GM12875 (cell line): ENCODE measurements at regions not wholly inside any gene's neighbourhood (a gene's known extent, or its start where the extent isn't known, plus 50 kb on each side); places are given as distances from the start of the nearest gene placed in this dataset.

Source experiments
- H3K4me3 ChIP-seq: one replicate; pipeline ENCODE4 v1.5.1; 2011; ENCODE audit warnings: low read depth, low read length, control low read depth
- TF ChIP-seq, protein P1 (sequence below): IDR thresholded peaks from 2 replicates; pipeline ENCODE4 v1.5.1; 2011; ENCODE audit warnings: low read depth, mild to moderate bottlenecking, control low read depth, inconsistent platforms, low read length, moderate library complexity, borderline replicate concordance; ENCODE audit not compliant: insufficient read depth

DNA sequence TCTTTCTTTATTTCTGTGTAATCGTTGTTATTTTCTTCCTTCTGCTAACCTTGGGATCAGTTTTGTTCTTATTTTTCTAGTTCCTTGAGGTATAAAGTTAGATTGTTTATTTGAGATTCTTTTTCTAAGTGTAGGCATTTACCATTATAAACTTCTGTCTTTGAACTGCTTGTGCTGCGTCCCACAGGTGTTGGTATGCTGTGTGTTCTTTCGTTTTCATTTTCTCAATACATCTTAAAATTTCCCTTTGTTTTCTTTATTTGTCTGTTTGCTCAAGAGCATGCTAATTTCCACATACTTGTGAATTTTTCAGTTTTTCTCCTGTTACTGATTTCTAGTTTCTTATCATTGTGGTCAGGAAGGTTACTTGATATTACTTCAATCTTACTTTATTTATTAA lies 873.8 kb upstream of the GCFC2 start:
- TF ChIP-seq, protein P1, sequence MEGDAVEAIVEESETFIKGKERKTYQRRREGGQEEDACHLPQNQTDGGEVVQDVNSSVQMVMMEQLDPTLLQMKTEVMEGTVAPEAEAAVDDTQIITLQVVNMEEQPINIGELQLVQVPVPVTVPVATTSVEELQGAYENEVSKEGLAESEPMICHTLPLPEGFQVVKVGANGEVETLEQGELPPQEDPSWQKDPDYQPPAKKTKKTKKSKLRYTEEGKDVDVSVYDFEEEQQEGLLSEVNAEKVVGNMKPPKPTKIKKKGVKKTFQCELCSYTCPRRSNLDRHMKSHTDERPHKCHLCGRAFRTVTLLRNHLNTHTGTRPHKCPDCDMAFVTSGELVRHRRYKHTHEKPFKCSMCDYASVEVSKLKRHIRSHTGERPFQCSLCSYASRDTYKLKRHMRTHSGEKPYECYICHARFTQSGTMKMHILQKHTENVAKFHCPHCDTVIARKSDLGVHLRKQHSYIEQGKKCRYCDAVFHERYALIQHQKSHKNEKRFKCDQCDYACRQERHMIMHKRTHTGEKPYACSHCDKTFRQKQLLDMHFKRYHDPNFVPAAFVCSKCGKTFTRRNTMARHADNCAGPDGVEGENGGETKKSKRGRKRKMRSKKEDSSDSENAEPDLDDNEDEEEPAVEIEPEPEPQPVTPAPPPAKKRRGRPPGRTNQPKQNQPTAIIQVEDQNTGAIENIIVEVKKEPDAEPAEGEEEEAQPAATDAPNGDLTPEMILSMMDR, result no peak
- no peak overlapping the region for H3K4me3 ChIP-seq

DNA sequence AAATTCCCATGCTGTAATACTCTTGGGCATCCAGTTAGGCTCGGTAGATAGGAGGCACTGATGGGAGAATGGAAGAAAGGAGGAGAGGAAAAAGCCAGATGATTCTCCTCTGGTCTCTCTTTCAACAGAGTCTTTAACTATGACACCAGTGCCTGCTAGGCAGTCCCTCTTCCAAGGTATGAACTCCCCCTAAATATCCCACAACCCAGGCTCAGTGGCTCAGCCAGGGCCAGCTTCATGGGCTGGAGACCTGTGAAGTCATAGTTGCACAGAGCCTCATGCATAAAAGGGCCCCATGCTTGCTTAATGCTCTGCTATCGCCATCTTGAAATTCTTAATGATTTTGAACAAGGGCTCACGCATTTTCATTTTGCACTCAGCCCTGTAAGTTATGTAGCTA lies 869.2 kb upstream of the GCFC2 start:
- no peak overlapping the region for H3K4me3 ChIP-seq
- TF ChIP-seq, protein P1, result no peak

DNA sequence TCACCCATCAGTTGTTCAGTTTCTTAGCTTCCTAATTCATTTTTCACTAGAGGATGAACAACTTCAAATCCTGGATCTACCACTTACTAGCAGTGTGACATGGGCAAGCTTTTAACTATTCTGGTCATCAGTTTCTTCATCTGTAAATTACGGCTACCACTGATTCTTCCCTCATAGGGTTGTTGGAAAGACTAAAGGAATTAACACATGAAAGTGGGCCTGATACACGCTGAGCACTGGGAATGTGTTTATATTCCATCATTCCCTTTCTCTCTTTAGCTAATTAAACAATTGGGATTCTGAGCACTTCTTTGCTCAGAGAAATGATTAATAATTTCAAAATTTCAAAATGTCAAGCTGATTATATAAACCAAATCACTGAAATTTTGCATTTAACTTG lies 862.3 kb upstream of the GCFC2 start:
- TF ChIP-seq, protein P1, result no peak
- H3K4me3 ChIP-seq, result no peak overlapping the region

DNA sequence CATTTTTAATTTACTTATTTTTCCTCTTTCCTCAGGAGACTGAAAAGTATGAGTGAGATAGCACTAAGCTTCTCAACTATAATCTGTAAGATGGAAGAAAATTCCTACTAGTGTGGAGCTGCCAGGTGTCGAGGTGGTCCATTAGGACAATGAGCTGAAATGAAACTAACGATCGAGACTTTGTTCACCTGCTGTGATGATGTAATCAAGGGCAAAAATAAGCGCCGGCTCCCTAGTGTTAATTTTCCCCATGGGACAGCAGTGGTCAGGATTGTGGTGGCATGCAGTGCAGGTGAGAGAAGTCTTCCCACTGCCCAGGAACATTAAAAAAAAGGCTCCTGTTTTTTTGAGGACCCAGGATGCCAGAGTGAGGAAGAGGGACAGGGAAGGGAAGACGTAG lies 859.1 kb upstream of the GCFC2 start:
- no peak overlapping the region for H3K4me3 ChIP-seq
- TF ChIP-seq, protein P1, result no peak

DNA sequence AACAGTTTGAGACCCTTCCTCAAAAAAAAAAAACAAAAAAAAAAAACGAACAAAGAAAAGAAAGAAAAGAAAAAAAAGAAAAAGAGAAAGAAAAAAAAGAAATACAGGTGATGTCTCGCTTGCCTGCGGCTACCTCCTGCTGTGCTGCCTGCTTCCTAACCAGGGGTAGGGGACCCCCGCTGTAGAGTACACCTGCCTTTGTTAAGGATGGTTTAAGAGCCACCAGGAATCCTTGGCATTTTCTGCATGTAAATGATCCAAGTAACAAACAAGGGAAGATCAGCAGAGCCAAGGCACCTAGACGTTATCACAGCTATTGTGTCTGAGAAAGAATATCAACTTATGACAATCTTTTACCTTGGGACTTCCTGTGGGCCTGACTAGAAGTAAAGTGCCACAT lies 856.8 kb upstream of the GCFC2 start:
- no peak overlapping the region for H3K4me3 ChIP-seq
- TF ChIP-seq, protein P1, result no peak

DNA sequence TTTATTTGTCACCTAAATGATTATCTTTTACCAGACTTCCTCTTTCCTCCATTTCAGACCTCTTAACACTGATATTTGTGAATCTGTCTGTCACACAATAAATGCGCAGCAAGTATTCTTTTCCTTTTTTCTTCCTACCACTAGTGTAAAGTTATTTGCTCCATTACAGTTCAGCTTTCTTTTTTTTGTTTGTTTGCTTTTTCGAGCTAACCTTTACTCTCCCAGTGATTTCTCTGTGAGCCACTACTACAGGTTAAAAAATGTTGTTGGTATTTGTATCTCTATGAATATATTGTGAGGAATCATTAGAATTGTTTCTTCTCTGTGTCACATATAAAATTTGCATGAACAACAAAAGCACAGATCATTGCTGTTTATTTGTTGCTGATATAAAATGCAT lies 854.0 kb upstream of the GCFC2 start:
- TF ChIP-seq, protein P1, result no peak
- no peak overlapping the region for H3K4me3 ChIP-seq

DNA sequence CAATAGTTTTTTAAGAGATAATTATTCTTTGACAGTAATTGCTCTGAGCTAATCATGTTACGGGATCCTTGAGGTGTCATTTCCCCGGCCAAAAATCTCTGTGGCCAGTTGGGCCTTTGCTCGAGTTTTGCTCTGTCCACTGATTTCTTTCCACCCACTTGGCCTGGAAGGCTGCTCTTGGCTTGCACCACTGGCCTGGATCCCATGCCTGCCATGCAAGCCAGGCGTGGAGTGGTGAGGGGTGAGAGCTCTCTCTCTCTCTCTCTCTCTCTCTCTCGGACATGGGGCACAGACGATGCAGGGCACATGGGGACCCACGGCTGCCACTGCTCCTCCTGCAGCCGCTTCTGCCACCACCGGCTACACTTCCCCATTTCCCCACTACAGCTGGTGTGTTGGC lies 853.0 kb upstream of the GCFC2 start:
- no peak overlapping the region for H3K4me3 ChIP-seq
- TF ChIP-seq, protein P1, result no peak
